GM21737 (cell line): ENCODE measurements at regions not wholly inside any gene's neighbourhood (a gene's known extent, or its start where the extent isn't known, plus 50 kb on each side); places are given as distances from the start of the nearest gene placed in this dataset.
"Not testable (repeated sequence)": the region's sequence is repeated elsewhere in the genome, so short reads cannot be mapped to it uniquely, and the experiment has no call there.

Experiments
- ATAC-seq: cut with Tn5 transposase; IDR thresholded peaks from one replicate; pipeline ENCODE4 v1.9.1; 2021; ENCODE audit warnings: mild to moderate bottlenecking, moderate library complexity; ENCODE audit not compliant: unreplicated experiment

DNA sequence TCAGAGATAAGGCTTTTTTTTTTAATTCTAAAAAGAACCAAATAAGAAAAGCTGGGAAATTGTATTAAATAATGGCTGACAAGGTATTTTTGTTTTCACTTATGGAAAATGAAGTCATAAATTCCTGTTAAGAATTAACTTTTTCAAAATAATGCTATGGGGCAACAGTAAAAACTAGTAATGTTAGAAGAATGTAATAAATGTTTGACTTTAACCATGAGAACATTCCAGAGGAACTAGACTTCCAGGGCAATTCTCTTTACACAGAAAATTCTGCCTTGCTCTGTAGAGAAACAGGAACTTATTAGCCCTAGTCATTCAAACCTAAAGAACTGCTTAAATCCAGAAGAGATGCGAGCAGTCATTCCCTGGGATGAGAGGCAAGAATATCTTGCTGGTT lies 571.1 kb downstream of the IPMK start:
- no peak for ATAC-seq

DNA sequence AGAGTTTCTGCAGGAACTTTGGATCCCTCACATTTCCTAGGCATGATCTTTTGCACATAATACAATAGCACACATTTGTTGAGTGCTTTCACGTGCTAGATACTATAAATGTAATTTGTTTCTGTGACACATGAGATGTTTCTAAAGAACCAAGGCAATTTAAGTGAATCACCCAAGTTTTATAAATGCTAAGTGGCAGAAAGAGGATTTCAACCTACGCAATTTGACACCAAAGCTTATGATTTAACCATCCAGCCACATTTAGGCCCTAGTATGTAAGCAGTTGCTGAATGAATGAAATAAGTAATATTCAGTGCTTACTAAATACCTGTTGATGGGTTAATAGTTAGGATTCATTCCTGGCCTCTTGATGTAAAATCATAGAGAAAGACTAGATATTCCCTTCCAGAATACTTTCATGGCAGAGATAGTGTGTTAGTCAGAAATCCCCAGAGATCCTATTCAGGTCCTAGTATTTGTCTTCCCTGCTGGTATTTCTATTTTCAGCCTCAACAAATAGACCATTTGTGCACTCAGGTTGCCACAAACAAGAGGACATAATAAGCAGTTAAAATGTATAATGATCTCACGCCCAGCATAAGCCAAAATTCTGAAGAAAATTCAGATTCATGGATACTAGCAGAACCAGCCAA lies 572.6 kb downstream of the IPMK start:
- ATAC-seq, result no peak

DNA sequence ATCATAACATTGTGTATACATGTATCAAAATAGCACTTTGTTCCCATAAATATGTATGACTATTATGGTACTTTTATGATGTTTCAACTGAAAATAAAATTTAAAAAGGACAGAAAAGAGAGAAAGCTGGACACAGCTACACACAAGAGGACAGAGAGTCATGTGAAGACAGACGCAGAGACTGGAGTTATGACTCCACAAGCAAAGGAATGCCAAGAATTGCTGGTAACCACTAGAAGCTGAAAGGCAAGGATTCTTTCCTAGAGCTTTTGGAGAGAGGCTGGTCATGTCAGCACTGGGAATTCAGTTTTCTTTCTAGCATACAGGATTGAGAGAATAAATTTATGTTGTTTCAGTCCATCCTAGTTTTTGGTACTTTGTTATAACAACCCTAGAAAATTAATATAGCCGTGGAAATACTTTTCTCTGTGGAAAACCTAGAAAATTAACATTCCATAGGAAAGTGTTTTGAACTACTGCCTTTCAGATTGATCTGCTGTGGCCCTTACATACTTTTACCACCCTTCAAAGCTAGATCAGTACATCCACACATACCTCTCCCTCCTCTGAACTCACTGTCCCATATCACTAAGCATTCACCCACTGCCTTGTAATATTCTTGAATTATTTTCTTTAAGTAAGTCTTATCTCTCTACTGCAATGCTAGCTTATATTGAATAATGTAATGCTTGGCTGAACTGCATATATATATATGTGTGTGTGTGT lies 575.3 kb downstream of the IPMK start:
- ATAC-seq, result no peak

DNA sequence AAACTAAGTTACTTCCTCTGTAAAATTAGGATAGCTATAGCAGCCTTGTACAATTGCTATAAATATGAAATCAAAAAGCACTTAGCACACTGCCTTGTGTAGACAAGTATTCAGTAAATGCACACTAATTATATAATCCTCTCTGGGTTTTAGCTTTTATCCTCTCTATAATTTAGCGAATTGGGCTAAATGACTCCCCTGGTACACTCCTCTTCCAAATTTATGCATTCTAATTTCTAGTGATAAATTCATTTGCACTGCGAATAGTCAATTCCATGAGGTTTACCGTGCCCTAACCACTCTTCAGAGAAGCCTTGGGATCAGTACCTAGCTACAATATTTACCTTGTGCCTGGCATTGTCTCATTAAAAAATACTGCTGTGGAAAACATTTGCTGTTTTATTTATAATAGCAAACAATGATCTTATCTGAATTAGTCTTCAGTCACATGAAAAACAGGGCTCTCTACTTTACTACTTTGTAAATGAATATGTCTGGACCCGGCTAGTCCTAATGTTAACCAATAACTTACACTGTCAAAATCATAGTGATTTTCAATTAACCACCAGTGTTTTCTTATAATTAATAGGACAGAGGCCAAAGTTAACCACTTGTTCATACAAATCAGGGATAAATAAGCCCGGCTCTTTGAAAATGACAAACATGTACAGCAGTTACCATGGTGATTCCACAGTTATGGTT lies 577.9 kb downstream of the IPMK start:
- no peak for ATAC-seq

DNA sequence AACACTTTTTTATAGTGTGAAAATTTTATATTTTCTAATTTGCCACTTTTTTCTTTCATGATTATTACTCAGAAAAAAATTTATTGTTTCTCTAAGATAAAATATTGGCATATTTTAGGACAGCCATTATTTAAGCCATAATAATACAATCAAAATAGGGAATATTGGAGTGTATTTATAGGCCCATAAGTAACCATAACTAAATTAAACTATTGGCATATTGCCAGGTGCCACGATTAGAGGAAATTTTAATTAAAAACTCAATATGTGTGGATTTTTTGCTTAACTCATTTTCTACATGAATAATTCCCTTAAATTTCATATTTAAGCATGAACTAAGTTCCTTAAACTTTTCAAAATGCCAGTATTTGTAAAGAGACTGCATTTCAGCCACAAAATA lies 587.8 kb downstream of the IPMK start:
- no peak for ATAC-seq

DNA sequence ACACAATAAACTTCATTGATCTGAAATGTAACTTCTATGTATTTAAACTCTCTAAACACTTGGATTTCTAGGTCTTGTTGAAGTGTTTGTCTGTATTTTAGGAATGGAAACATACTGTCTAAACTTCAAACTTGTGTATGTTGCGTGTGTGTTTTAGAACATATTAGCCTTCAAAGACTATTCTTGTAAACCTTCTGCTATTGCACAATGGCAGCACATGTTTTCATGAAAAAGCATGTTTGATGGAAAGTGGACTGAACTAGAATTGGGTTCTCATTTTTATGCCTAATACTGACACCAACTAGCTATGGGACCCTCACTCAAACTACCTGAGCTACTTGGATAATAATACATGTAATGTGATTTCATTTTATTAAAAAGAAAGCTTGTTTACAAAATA lies 592.6 kb downstream of the IPMK start:
- no peak for ATAC-seq

DNA sequence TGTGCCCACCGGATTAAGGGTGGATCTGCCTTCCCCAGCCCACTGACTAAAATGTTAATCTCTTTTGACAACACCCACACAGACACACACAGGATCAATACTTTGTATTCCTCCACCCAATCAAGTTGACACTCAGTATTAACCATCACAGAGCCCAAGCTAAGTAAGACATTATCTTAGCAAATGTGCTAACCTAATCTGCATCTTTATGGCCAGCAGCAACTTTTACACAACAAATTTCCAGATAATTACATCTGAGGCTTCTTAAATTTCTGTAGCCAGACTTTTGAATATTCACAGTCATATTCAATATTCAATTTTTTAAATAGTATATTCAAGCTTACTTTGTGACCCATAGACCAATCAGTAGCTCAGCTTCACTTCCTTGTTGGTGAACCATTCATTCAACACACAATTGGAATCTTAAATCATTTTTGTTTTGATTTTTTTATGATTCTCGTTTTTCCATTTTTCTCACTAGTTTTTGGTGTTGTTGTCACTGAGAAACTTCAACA lies 594.2 kb downstream of the IPMK start:
- no peak for ATAC-seq

DNA sequence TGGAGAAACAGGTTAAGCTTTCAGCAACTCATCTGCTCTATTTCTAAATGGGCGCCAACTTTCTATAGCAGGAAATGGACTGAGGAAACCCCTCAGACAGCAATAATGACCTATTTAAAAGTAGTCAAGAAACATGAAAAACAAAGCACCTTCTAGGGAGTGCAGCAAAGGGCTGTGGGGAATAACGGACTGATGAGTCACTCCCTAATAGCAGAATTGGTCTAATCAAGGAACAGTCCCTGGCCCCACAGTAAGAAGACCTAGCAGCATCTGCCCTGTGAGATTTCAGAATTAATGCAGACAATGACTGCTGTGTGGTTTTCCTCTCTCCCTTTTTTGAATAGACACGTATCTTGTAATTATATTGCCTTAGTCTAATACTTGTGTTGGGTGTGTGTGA lies 602.9 kb downstream of the IPMK start:
- no peak for ATAC-seq

DNA sequence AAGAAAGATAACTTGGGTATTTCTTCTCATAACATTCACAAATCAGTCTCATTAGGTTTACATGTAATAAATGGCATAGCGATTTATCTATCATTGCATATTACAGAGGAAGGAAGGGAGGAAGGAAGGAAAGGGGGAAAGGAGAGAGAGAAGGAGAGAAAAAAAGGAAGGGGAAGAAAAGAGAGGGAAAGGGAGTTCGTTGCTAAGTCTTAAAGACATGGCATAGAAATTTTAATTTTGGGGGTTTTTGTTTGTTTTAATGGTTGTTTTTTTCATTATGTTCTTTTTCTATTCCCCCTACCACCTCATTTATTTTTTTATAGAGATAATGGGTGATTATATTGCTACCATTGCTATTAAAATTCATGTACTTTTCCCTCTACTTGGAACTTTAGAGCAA lies 604.3 kb downstream of the IPMK start:
- ATAC-seq, result no peak

DNA sequence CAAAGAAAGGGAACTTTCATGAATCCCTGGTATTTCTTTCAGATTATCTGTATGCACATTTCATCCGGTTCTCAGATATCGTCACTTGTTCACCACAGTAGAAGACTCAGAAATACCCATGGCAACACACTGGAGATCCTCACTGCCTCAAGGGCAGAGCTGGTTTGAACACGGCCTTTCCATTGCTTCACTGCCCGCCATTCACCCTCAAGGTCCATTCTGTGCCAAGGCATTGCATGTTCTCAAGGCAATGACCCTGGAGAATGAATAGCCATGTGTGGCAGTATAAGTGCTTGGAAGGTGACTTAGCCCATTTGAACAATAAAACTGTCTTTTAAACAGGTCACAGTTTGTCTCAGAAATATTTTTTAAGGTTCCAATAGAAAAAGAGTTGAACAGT lies 606.5 kb downstream of the IPMK start:
- ATAC-seq, result no peak

DNA sequence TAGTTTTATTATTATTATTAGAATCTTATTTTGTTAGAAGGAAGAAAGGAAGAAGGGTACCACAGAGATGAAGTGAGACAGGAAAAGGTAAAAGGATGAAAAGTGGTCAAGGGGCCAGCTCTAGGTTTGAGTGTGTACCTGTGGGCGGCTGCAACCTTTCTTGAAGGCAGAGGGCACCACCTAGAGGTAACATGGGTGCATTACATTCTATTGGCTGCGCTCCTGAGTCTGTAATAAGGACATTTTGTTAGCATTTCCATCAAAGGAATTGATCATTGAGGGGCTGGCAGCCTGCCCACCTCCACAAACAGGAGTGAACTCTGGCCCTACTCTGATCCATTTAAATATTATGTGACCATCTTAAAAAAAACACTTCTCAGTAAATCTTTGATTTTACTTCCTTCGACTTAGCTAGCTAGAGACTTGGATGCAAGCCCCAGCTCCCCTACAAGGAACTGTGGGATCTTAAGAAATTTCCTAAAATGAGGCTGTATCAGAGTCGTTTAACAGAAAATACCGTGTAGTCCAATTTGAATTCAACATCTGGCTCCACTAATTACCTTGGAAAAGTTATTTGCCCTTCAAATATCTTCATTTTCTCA lies 610.4 kb downstream of the IPMK start:
- ATAC-seq, result no peak

DNA sequence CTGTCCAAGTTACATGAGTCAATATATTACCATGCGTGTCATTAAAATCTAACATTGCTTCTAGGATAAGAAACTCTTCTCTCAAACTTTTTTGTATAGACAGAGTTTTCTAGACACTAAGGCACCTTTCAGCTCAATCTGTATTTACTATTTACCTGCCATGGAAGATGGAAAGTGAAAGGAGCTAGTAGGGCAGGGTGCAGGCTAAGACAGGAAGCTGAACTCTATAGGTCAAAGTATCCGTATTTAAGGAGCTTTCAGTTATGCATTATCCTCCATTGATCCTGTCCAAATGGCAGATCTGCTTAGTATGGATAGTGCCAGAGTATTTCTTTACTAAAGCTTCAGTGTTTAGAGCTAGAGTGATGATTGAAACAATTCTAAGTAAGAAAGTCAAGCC lies 612.8 kb downstream of the IPMK start:
- no peak for ATAC-seq

DNA sequence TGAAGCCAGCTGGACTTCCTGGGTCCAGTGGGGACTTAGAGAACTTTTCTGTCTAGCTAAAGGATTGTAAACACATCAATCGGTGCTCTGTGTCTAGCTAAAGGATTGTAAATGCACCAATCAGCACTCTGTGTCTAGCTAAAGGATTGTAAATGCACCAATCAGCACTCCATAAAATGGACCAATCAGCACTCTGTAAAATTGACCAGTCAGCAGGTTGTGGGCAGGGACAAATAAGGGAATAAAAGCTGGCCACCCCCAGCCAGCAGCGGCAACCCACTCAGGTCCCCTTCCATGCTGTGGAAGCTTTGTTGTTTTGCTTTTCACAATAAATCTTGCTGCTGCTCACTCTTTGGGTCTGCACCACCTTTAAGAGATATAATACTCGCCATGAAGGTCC lies 622.6 kb downstream of the IPMK start:
- ATAC-seq, result not testable (repeated sequence)

DNA sequence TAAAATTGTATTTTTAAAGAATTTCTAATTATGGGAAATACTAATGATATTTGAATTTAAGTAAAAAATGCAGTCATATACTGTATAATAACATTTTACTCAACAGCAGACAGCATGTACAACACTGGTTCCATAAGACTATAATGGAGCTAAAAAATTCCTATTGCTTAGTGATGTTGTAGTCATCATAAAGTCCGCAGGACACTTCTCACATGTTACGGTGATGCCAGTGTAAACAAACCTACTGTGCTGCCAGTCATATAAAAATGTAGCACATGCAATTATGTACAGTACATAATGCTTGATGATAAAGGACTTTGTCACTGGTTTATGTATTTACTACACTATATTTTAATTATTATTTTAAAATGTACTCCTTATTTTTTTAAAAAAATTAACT lies 629.3 kb downstream of the IPMK start:
- ATAC-seq, result no peak

DNA sequence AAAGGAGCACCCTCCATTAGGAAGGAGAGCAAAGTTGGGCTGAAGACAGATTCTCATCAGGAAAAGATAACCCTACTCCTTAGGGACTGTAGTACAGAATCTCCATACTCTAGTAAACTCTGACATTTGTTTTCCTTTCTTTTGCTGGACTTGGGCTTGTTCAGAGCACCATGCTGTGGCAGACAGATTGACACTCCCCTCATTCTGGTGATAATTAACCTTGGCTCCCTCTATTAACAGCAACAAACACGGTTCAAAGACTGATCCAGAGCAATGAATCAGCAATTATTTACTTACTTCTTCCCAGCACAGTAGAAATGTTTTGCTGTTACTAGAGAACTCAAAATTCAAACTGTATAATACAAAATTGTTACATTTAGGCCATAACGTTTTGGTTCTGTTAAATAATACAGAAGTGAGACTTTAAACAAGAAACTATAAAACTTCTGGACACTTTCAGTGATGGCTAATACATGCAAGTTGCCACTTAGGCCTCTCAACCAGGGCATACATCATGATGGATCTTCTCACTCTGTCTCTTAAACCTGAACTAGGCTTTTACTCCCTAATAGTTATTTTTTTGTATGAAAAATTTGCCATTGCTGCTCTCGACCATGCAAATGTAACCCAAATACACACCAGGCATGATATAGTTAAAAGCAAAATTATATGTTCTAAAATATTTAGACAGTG lies 639.0 kb downstream of the IPMK start:
- no peak for ATAC-seq

DNA sequence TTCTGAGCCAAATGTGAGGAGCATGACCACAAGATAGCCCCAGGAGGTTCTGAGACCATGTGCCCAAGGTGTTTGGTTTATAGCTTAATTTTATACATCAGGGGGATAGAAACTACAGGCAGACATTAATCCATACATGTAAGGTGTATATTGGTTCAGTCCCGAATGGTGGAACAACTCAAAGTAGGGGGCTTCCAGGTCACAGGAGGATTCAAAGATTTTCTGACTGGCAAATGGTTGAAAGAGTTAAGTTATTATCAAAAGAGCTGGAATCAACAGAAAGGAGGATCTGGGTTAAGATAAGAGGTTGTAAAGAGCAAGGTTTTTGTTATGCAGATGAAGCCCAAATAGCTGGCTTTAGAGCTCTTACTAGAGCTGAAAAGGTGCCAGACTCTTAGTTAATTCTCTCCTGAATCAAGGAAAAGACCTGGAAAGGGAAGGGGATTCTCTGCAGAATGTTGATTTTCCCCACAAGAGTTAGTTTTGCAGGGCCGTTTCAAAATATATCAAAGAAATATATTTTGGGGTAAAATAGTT lies 640.0 kb downstream of the IPMK start:
- ATAC-seq, result no peak

DNA sequence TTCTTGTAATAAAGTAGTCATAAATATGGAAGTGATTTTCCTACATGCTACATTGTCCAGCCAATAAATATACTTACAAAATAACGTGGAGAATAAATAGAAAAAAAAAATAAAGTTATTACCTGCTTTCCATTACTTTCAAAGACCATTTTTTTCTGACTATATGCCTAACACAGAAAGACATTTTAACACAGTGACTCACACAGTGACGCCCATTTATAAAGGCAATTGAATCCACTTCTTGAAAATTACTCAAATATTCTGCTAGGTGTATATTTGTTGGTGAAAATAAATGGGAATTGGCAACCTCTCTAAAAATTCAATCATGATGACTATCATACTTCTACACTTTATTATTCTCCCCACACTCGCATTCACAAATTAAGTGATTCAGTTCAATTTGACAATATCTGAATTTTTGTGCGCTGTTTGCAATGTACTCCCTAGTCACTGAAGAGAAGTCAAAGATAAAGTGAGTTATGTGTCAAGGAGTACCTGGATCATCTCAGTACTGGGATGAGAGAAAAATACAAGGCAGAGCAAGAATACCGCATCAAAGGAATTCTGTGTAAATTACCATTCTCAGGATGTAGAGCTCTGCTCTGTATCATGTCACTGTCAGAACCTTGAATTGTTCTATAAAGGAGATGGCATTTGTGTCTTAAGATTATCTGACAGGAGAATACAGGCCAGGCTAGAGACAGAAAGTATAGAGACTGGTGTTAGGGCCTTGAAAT lies 642.7 kb downstream of the IPMK start:
- ATAC-seq, result no peak

DNA sequence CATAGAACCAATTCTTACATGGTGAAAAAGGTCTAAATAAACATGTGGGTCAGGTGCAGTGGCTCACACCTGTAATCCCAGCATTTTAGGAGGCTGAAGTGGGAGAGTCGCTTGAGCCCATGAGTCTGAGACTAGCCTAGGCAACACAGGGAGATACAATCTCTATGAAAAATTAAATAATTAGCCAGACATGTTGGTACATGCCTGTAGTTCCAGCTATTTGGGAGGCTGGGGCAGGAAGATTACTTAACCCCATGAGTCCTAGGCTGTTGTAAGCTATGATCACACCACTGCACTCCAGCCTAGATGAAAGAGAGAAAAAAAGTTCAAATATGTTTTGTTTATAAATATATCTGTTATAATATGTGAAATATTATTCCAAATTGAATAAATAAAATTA lies 643.6 kb downstream of the IPMK start:
- no peak for ATAC-seq

DNA sequence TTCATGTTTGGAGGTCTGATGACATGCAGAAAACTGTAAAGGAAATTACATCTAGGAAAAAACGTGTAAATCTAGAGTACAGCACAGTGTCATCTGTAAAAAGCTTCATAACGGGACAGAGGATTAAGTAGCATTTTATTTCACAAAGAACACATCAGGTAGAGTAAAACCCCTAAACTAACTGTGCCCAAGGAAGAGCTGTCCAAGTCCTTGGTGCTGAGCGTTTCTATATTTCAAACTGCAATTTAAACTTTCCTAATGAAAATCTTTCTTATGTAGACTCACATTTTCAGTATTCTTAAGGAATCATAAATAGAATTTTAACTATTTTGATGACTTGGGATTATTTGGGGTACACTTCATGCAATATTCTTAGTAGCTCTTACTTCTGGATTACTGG lies 646.2 kb downstream of the IPMK start:
- no peak for ATAC-seq

DNA sequence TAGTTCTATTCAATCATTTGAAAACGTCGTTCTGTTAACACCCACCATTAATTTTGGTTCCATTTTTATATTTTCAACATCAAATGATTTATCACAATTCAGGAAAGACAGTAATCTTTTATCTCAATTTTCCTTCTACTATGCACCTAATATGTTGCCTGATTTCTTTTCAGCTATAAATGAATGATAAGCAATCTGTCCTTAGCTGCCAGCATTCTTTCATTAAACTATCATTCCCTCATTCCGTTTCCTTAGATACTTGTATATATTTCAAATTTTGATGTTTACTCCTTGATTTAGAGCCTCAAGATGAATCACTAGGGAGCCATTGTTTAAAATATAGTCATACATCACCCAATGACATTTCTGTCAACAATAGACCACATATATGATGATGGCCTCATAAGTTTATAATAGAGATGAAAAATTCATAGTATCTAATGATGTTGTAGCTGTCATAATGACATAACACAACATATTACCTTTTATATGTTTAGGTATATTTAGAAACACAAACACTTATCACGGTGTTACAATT lies 661.7 kb downstream of the IPMK start:
- no peak for ATAC-seq
